M059J (cell line): ENCODE measurements at regions not wholly inside any gene's neighbourhood (a gene's known extent, or its start where the extent isn't known, plus 50 kb on each side); places are given as distances from the start of the nearest gene placed in this dataset.
A peak's percentile ranks its signal among the peaks of the same experiment; 100 is the strongest.
"Not testable (repeated sequence)": the region's sequence is repeated elsewhere in the genome, so short reads cannot be mapped to it uniquely, and the experiment has no call there.

Source experiments
- DNase-seq: peaks from one replicate; pipeline ENCODE4 v3.0.0-alpha.2; 2012; ENCODE audit warnings: low read depth

DNA sequence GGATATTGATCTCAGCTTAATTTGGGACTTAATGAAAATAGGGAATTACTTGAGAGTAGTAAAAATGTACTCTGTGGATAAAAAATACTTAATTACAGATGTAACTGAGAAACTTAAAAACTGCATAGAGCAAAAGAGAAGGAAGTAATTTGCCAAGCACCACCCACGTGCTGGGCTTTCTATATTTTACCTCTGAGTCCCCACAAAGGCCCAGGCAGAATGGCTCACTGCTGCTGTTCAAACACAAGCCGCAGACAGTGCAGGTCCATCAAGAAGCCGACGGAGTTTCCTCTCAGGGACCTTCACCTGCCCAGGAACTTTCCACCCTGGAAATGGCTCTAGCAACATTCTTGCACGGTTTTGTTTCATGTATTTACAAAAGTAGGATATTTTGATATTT lies 77.2 kb upstream of the TRPM1 start:
- DNase-seq: no peak

DNA sequence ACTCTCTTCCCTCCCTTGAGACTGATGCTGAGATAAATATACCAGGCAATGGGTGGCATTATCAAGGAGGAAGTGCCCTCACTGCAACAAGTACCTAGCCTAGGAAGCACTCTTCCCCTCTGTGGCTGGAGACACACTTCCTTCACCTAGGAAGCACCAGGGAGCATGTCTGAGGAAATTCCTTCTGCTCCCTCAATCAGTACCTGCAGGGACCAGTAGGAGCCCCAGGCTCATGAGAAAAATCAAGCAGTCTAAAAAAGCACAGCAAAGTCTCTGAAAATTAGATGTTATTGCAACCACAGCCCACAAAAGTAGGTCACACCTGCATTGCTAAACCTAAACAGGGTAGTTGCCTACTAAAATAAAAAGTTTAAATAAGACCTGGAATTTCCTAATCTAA lies 78.2 kb upstream of the TRPM1 start:
- no peak for DNase-seq

GRCh38 chr15:31193291-31193690 lies 91.8 kb upstream of the TRPM1 start:
- DNase-seq: no peak

GRCh38 chr15:31195871-31196270 lies 94.3 kb upstream of the TRPM1 start:
- no peak for DNase-seq

GRCh38 chr15:31197497-31198414 lies 96.2 kb upstream of the TRPM1 start:
- DNase-seq: peak; percentile 5

GRCh38 chr15:31200735-31201151 lies 99.2 kb upstream of the TRPM1 start:
- DNase-seq: peak; percentile 60

DNA sequence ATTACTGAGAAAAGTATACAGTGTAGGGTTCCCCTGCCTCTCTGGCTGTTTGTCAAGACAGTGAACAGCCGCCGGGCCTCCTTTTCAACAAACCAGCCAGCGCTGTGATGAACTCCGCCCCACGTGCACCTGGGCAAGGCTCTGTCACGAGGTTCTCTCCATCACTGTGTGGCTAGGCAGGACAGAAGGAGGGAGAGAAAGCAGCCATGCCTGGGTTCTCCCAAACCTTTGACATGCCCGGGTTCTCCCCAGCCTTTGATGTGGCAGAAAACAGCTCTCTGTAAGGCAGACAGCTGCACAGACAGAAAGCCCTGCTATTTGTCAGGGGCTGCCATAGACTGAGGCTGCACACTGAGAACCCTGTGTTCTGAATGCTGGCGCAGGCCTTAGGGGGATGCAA lies 101.4 kb upstream of the TRPM1 start:
- DNase-seq: no peak

DNA sequence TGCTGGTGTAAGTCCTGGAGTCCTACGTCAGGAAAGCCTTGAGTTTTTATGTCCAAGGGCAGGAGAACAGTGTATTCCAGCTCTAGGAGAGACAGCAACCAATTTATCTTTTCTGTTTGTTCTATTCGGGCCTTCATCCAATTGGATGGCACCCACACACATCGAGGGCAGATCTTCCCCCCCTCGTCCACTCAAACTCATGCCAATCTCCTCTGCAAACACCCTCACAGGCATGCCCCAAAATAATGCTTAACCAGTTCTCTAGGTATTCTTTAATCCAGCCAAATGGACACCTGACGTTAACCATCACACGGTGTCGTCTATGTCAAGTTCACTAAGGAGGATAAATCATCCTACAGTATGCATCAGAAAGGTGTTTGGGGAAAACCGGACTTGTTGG lies 102.5 kb upstream of the TRPM1 start:
- no peak for DNase-seq

DNA sequence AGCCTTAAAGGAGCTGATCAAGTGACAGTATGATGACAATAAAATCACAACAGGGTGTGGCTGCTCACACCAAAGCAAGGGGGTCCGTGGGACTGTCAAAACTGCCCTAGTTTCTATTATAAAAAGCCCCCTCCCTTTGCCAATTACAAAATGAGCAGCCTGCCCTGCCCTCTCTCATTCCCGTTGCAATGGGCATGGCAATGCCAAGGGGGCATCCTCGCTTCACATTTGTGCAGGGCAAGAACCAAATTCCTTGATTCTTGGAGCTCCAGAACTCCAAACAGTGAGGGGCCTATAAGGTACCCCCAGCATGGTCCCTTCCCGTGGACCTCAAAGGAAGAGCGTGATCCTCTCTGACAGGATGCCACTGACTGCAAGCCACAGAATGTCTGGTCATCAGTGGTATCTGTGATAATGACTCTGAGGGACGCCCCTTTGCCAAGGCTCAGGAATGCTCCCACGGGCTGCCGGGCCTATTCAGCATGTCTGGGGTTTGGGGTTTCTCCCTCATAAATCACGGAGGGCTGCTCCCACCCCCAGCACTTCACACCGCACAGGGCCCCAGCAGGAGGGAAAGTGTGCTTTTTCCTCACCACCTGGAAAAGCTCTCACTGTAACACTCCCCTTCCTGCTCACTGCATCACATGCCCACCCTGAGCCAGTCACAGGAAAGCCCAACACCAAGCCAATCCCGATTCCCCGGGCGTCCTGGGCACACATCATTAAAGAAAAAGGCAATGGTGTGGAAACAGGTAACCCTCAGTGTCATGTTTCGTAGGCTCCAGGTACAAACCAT lies 105.1 kb upstream of the TRPM1 start:
- no peak for DNase-seq

- DNase-seq: no peak
Measured at GRCh38 chr15:31207246-31207645, 105.7 kb upstream of the TRPM1 start.

- DNase-seq: not testable (repeated sequence)
Measured at GRCh38 chr15:31207861-31208260, 106.3 kb upstream of the TRPM1 start.

DNA sequence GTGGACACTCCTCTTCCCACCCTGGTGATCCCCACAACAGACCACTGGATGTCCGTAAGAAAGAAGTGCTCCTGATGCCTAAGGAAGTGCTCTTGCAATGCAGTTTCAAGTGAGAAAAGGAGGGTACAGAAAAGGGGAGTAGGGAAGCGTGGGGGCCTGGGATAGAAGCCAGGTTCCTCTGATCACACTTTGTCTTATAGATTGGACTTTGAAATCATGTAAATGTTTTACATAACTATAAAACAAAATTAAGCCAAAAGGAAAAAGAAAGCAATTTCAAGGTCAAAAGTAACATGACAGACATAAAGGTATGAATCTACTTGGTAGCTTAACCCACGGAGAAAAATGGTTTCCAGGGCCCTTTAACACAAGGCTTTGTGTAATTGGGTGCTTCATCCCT lies 107.3 kb upstream of the TRPM1 start:
- DNase-seq: no peak

- DNase-seq: no peak
Measured at GRCh38 chr15:31211353-31211752, 109.8 kb upstream of the TRPM1 start.

DNA sequence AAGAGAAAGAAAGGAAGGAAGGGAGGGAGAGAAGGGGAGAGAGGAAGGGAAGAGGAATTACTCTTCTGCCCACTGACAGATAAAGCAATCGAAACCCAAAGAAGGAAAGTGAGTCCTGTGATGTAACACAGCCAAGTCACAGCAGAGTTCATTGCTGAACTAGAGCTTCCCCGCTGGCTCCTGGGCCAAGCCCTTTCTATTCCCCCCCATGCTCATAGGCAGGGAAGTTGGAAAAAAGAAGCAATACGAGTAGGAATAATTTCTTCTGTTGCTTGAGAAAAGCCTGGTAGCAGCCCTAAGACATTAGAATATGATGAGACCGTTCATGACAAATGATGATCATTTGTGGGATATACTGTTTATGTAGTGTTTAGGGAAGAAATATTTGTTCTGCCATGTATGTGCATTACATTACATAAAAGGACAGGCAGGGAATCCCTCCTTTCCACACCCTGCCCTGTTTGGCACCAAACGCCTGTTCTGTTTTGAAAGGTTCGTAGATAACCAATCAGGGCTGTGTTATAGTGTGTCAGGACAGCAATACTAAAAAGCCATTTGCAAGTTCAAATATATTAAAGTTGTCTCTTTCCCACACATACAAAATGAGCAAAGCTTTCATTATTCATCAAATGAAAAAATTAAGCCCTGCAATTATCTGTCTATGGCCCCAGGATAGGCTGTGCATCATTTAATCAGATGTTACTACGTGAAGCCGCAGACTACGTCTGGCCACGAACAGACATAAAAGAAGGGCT lies 111.0 kb upstream of the TRPM1 start:
- DNase-seq: no peak

DNA sequence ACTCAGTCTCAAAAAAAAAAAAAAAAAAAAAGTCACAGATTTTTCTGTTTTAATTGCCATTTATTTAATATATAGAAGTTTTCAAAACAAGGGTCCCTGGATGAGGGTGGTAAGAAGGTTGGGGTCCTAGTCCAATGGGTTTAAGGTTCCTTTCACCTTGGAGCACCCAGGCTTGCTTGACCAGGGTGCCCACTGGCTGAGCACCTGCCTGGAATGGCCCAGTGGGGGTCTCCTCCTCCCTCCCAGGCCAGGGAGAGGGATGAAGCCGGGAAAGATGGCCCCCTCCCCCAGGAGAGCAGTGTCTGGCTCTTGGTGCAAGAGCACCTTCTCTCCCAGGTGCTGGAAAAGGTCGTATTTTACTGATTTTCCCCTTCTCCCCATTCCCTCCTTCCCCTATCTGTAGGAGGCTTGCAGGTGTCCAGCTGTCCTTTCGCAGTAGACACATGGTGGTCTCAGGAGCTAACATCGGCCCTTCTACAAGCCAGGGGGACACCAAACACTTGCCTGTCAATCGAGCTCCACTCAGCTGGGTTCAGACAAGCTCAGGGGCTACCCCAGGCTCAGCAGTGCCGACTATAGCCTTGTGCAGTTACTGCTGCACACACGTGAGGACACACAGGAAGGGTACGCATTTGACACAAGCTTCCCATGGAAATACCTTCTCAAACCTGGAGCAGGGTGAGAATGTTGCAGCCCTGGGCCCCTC lies 112.3 kb upstream of the KLF13 start:
- no peak for DNase-seq

DNA sequence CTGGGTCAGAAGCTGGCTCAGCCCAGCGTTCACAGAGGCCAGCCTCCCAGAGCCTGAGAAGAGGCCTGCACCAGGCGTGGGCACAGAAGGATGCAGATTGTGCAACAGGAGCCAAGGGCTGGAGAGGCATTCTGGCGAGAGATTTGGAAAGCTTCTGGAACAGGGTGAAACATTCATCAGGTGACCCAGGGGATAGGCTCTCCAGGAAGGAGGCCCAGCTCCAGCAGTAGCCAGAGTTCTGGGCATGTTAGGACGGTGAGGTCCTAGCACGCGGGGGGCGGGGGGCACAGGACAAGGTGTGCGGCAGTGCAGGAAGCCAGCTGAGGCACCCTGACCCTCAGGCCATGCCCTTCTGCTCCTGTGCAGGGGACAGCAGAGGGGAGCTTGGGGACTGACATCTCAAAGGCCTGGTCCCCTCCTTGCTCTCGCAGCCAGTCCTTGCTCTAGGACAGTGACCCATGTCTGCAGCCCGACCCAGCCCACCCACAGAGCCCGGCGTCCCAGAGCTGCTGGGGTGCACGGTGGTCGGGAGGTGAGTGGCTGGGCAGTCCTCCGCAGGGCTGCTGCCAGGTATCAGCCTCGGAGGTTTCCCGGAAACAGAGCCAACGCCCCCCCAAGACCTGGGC lies 111.7 kb upstream of the KLF13 start:
- no peak for DNase-seq

DNA sequence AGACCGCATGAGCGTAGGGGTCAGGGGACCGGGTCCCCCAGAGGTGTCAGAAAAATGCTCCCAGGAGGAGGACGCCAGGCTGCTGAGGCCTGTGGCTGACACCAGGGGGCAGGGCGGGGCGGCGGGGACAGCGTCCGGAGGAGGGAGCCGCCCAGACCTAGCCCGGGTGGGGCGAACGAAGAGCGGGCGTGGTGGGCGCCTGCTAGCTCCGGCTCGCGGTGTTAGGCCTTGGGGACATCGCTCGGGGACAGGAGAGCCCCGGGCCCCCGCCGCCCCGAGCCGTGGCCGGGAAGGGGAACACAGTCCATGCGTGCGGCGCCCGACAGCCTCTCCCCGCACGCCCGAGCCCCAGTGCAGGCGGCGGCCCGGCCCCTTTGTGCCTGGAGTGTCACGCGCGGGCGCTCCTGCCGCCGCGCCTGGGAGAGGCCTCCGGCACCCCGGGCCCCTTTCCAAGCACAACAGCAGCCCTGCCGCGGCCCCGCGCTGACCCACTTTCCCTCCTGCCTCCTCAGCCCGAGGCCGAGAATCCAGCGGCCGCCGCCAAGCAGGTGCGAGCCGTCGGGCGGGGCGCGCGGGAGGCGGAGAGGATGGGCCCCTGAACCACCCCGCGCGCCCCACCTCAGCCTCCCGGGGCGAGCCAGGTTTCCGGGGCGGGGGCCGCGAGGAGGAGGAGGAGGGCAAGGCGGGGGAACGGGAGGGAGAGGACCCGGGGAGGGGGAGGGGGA lies 111.0 kb upstream of the KLF13 start:
- peak; percentile 35 for DNase-seq

DNA sequence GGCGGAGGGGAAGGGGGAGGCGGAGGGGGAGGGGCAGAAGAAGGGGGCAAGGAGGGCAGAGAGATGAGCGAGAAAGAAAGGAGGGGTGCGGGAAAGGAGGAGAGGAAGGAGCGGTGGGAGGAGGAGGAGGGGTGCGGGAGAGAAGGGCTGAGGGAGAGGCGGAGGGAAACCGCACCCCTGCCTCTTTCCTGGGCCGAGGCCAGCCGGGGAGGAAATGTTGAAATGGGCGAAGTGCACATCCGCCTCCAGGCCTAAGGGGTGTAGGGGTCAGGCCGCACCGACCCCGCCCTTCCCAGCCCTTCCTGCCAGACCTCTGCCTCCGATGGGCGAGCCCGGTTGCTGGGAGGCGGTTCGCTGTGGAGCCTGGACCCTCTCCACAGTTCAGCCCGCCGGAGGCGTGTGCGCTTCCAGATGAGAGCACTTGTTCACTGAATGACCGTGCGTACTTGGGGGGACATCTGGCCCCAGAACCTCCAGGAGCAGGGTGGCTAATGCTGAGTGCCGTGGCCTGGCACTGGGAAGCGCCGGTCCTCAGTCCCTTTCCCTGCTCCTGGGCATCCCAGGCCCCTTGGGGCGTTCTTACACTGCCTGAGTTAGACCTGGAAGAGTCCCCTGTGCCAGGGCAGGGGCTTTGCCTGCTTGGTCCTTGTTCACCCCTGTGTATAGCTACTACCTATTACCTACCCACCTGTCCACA lies 110.3 kb upstream of the KLF13 start:
- DNase-seq: no peak

DNA sequence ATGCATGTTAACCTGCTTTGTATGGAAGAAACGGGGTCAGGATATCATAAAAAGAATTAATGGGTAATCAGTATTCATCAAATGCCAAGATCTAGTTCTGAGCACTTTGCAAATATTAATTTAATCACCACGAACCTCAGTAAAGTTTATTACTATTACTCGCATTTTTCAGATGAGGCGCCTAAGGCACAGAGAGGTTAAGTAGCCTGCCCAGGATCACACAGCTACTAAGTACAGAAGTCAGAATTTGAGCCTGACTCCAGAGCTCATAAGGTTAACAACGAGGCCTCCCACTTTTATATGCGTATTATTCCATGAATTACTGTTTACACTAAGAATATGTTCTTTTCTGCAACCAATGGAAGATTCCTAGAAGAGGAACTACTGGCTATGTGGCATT lies 109.6 kb upstream of the KLF13 start:
- no peak for DNase-seq
